GM12878 (cell line): ENCODE measurements at regions not wholly inside any gene's neighbourhood (a gene's known extent, or its start where the extent isn't known, plus 50 kb on each side); places are given as distances from the start of the nearest gene placed in this dataset.

Experiments used
- ATAC-seq: fragments of 200-7000 bp; cut with Tn5 transposase; 3 replicates; pipeline ENCODE4 v1.9.1; 2020; ENCODE audit warnings: mild to moderate bottlenecking, moderate library complexity
- BruUV-seq: library from RNA; stranded (reverse); fragments of 400-500 nt; replicated peaks from 2 replicates; lab custom pipeline; 2021; lab: Mats Ljungman, UMichigan
- CTCF ChIA-PET: fragments of 300-600 bp; sonication (Branson Sonifier 250); formaldehyde crosslinking; extraction: SDS; loops from one replicate; lab custom pipeline; 2021; ENCODE audit warnings: inconsistent platforms; lab: Yijun Ruan, JAX
- POLR2A ChIA-PET: fragments of 350-600 bp; formaldehyde crosslinking; extraction: SDS; loops from one replicate; lab custom pipeline; 2021; ENCODE audit warnings: inconsistent platforms; lab: Charles Lee
- RAD21 ChIA-PET: fragments of 300-600 bp; sonication (Branson Sonifier 250); formaldehyde crosslinking; loops from one replicate; lab custom pipeline; 2023; ENCODE audit warnings: antibody characterized with exemption; ENCODE audit not compliant: unreplicated experiment; lab: Charles Lee
- SMC1A ChIA-PET: fragments of 300-600 bp; sonication (Branson Sonifier 250); formaldehyde crosslinking; loops from one replicate; lab custom pipeline; 2023; ENCODE audit not compliant: unreplicated experiment, uncharacterized antibody; lab: Charles Lee
- DNase-seq: peaks from one replicate; pipeline ENCODE4 v3.0.0-alpha.2; 2011; ENCODE audit warnings: low read depth, low spot score
- FAIRE-seq: peaks from 3 replicates; lab custom pipeline; 2011; peaks lifted over from hg19 to GRCh38; lab: Jason Lieb, UNC
- H2AFZ ChIP-seq: 2 replicates; pipeline ENCODE4 v1.6.0; 2011; ENCODE audit warnings: low read depth, low read length, control low read depth; ENCODE audit not compliant: control insufficient read depth
- H3K27ac ChIP-seq: 2 replicates; pipeline ENCODE4 v1.5.1; 2011; ENCODE audit warnings: control low read depth; ENCODE audit not compliant: control insufficient read depth, insufficient read depth
- H3K27me3 ChIP-seq, 2 experiments: replicated peaks in 1 of 2; 2 replicates each; pipeline versions ENCODE4 v1.6.0 to v1.6.1; 2011; ENCODE audit warnings: low read length in 1 of 2; ENCODE audit not compliant: control insufficient read depth in 2 of 2, insufficient read depth in 2 of 2
- H3K36me3 ChIP-seq, 2 experiments: 2 replicates each; pipeline ENCODE4 v1.5.1; 2011; ENCODE audit warnings: low read length in 1 of 2; ENCODE audit not compliant: control insufficient read depth in 2 of 2, insufficient read depth in 2 of 2
- H3K4me1 ChIP-seq: 2 replicates; pipeline ENCODE4 v1.6.1; 2011; ENCODE audit warnings: mild to moderate bottlenecking, low read length, moderate library complexity, mixed read lengths; ENCODE audit not compliant: control insufficient read depth, insufficient read depth
- H3K4me2 ChIP-seq: 2 replicates; pipeline ENCODE4 v1.6.0; 2011; ENCODE audit warnings: control low read depth; ENCODE audit not compliant: control insufficient read depth, insufficient read depth
- H3K4me3 ChIP-seq: fragments of 200-600 bp; sonication (generic); 2 replicates; pipeline ENCODE4 v1.5.1; 2016
- H3K79me2 ChIP-seq: 2 replicates; pipeline ENCODE4 v1.6.0; 2011; ENCODE audit warnings: low read length; ENCODE audit not compliant: control insufficient read depth, insufficient read depth
- H3K9ac ChIP-seq: 2 replicates; pipeline ENCODE4 v1.8.0; 2011; ENCODE audit warnings: low read length, control low read depth, mixed read lengths; ENCODE audit not compliant: control insufficient read depth, insufficient read depth
- H3K9me3 ChIP-seq: replicated peaks from 3 replicates; pipeline ENCODE4 v1.5.1; 2011; ENCODE audit warnings: mild to moderate bottlenecking, low read length; ENCODE audit not compliant: control insufficient read depth, insufficient read depth
- H4K20me1 ChIP-seq: 2 replicates; pipeline ENCODE4 v1.6.0; 2011; ENCODE audit not compliant: control insufficient read depth, insufficient read depth
- ESRRA ChIP-seq: IDR thresholded peaks from 2 replicates; pipeline ENCODE4 v1.6.1; 2012; ENCODE audit warnings: mild to moderate bottlenecking, low read length, improper control_type of control experiment
- IKZF2 ChIP-seq, 2 experiments: fragments of 450-650 bp; IDR thresholded peaks; 2 replicates each; pipeline ENCODE4 v1.6.1; 2017; ENCODE audit warnings: mild to moderate bottlenecking in 2 of 2, moderate library complexity in 2 of 2
- NFYA ChIP-seq: IDR thresholded peaks from 2 replicates; pipeline ENCODE4 v1.6.1; 2011; ENCODE audit warnings: low read depth, mild to moderate bottlenecking, low read length, improper control_type of control experiment, borderline replicate concordance
- NR2C1 ChIP-seq: fragments of 450-650 bp; IDR thresholded peaks from 2 replicates; pipeline ENCODE4 v1.6.1; 2017; ENCODE audit warnings: antibody characterized with exemption, mild to moderate bottlenecking, moderate library complexity
- NR2F1 ChIP-seq: fragments of 450-650 bp; conservative IDR thresholded peaks from 2 replicates; pipeline ENCODE4 v1.6.1; 2017; ENCODE audit warnings: mild to moderate bottlenecking
- STAT3 ChIP-seq: IDR thresholded peaks from 2 replicates; pipeline ENCODE4 v1.6.1; 2011; ENCODE audit warnings: low read depth, low read length, improper control_type of control experiment
- TBL1XR1 ChIP-seq: IDR thresholded peaks from 2 replicates; pipeline ENCODE4 v1.6.1; 2012; ENCODE audit warnings: low read depth, low read length, improper control_type of control experiment
- WGBS: methylation state at CpG from one replicate; pipeline ENCODE4 v1.1.6; 2016; ENCODE audit warnings: low lambda C conversion rate; ENCODE audit not compliant: insufficient replicate concordance, insufficient coverage; ENCODE audit errors: missing lambda C conversion rate; 5-methylcytosine and 5-hydroxymethylcytosine counted together
- in situ Hi-C: fragments of 300-500 bp; cut with MboI; formaldehyde crosslinking; loops from 9 replicates; pipeline ENCODE4 v1.14.3; 2018; ENCODE audit warnings: mixed read lengths
- intact Hi-C: fragments of 100-400 bp; cut with micrococcal nuclease; formaldehyde crosslinking; loops from one replicate; pipeline ENCODE4 v1.14.2; 2022; ENCODE audit not compliant: unreplicated experiment
- TF ChIP-seq, protein P1 (sequence below): fragments of 450-650 bp; IDR thresholded peaks from 2 replicates; pipeline ENCODE4 v1.6.1; 2014; ENCODE audit warnings: mild to moderate bottlenecking
- TF ChIP-seq, protein P2 (sequence below): fragments of 450-650 bp; formaldehyde crosslinking; IDR thresholded peaks from 2 replicates; pipeline ENCODE4 v1.5.0; 2022; ENCODE audit warnings: mild to moderate bottlenecking, missing genetic modification characterization
- TF ChIP-seq, protein P3 (sequence below): fragments of 150-350 bp; IDR thresholded peaks from 2 replicates; pipeline ENCODE4 v1.6.1; 2016; ENCODE audit warnings: low read depth, low read length
- TF ChIP-seq, protein P4 (sequence below): fragments of 450-650 bp; IDR thresholded peaks from 2 replicates; pipeline ENCODE4 v1.6.1; 2017; ENCODE audit warnings: mild to moderate bottlenecking
- TF ChIP-seq, protein P5 (sequence below): fragments of 450-650 bp; IDR thresholded peaks from 2 replicates; pipeline ENCODE4 v1.6.1; 2018; ENCODE audit warnings: mild to moderate bottlenecking, low read depth, moderate library complexity; ENCODE audit not compliant: partially characterized antibody

DNA sequence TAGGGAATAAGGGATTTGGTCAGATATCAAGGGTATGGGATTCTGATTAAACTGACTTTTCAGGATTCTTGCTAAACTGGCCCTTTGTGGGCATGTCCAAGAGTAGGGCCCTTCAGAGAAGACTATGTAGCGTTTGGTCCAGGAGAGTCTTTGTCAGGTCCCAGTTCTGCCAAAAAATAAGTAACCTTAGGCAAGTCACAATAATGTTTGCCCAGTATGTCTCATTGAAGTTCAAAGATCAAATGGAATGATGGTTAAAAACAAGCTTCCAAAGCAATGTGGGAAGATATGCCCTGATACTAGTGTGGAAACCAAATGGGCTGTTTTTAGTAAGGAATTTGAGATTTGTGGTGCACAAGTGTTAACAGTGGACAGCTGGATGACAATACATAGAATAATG lies 454.4 kb downstream of the WDR72 start:
- intact Hi-C loops, result no loop called here
- CTCF ChIA-PET, result no interaction called here
- BruUV-seq, result no TSS peak
- TF ChIP-seq TBL1XR1, result no peak
- TF ChIP-seq, protein P1, sequence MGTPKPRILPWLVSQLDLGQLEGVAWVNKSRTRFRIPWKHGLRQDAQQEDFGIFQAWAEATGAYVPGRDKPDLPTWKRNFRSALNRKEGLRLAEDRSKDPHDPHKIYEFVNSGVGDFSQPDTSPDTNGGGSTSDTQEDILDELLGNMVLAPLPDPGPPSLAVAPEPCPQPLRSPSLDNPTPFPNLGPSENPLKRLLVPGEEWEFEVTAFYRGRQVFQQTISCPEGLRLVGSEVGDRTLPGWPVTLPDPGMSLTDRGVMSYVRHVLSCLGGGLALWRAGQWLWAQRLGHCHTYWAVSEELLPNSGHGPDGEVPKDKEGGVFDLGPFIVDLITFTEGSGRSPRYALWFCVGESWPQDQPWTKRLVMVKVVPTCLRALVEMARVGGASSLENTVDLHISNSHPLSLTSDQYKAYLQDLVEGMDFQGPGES, result no peak
- no peak for TF ChIP-seq IKZF2 (IDR thresholded peaks at IDR 0.05)
- TF ChIP-seq, protein P2, sequence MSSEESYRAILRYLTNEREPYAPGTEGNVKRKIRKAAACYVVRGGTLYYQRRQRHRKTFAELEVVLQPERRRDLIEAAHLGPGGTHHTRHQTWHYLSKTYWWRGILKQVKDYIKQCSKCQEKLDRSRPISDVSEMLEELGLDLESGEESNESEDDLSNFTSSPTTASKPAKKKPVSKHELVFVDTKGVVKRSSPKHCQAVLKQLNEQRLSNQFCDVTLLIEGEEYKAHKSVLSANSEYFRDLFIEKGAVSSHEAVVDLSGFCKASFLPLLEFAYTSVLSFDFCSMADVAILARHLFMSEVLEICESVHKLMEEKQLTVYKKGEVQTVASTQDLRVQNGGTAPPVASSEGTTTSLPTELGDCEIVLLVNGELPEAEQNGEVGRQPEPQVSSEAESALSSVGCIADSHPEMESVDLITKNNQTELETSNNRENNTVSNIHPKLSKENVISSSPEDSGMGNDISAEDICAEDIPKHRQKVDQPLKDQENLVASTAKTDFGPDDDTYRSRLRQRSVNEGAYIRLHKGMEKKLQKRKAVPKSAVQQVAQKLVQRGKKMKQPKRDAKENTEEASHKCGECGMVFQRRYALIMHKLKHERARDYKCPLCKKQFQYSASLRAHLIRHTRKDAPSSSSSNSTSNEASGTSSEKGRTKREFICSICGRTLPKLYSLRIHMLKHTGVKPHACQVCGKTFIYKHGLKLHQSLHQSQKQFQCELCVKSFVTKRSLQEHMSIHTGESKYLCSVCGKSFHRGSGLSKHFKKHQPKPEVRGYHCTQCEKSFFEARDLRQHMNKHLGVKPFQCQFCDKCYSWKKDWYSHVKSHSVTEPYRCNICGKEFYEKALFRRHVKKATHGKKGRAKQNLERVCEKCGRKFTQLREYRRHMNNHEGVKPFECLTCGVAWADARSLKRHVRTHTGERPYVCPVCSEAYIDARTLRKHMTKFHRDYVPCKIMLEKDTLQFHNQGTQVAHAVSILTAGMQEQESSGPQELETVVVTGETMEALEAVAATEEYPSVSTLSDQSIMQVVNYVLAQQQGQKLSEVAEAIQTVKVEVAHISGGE (CRISPR knock-in tag), result no peak
- no peak for TF ChIP-seq NR2F1
- TF ChIP-seq, protein P3, sequence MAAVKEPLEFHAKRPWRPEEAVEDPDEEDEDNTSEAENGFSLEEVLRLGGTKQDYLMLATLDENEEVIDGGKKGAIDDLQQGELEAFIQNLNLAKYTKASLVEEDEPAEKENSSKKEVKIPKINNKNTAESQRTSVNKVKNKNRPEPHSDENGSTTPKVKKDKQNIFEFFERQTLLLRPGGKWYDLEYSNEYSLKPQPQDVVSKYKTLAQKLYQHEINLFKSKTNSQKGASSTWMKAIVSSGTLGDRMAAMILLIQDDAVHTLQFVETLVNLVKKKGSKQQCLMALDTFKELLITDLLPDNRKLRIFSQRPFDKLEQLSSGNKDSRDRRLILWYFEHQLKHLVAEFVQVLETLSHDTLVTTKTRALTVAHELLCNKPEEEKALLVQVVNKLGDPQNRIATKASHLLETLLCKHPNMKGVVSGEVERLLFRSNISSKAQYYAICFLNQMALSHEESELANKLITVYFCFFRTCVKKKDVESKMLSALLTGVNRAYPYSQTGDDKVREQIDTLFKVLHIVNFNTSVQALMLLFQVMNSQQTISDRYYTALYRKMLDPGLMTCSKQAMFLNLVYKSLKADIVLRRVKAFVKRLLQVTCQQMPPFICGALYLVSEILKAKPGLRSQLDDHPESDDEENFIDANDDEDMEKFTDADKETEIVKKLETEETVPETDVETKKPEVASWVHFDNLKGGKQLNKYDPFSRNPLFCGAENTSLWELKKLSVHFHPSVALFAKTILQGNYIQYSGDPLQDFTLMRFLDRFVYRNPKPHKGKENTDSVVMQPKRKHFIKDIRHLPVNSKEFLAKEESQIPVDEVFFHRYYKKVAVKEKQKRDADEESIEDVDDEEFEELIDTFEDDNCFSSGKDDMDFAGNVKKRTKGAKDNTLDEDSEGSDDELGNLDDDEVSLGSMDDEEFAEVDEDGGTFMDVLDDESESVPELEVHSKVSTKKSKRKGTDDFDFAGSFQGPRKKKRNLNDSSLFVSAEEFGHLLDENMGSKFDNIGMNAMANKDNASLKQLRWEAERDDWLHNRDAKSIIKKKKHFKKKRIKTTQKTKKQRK, result no peak
- TF ChIP-seq, protein P4, sequence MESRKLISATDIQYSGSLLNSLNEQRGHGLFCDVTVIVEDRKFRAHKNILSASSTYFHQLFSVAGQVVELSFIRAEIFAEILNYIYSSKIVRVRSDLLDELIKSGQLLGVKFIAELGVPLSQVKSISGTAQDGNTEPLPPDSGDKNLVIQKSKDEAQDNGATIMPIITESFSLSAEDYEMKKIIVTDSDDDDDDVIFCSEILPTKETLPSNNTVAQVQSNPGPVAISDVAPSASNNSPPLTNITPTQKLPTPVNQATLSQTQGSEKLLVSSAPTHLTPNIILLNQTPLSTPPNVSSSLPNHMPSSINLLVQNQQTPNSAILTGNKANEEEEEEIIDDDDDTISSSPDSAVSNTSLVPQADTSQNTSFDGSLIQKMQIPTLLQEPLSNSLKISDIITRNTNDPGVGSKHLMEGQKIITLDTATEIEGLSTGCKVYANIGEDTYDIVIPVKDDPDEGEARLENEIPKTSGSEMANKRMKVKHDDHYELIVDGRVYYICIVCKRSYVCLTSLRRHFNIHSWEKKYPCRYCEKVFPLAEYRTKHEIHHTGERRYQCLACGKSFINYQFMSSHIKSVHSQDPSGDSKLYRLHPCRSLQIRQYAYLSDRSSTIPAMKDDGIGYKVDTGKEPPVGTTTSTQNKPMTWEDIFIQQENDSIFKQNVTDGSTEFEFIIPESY, result no peak
- TF ChIP-seq STAT3, result no peak
- TF ChIP-seq NR2C1, result no peak
- TF ChIP-seq ESRRA, result no peak
- TF ChIP-seq NFYA, result no peak
- TF ChIP-seq, protein P5, sequence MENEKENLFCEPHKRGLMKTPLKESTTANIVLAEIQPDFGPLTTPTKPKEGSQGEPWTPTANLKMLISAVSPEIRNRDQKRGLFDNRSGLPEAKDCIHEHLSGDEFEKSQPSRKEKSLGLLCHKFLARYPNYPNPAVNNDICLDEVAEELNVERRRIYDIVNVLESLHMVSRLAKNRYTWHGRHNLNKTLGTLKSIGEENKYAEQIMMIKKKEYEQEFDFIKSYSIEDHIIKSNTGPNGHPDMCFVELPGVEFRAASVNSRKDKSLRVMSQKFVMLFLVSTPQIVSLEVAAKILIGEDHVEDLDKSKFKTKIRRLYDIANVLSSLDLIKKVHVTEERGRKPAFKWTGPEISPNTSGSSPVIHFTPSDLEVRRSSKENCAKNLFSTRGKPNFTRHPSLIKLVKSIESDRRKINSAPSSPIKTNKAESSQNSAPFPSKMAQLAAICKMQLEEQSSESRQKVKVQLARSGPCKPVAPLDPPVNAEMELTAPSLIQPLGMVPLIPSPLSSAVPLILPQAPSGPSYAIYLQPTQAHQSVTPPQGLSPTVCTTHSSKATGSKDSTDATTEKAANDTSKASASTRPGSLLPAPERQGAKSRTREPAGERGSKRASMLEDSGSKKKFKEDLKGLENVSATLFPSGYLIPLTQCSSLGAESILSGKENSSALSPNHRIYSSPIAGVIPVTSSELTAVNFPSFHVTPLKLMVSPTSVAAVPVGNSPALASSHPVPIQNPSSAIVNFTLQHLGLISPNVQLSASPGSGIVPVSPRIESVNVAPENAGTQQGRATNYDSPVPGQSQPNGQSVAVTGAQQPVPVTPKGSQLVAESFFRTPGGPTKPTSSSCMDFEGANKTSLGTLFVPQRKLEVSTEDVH, result no peak

More for the DNA sequence above, 454.4 kb downstream of the WDR72 start:
- Histone ChIP-seq H2AFZ (no peak overlapping the region), H3K9ac (no peak overlapping the region), H3K27me3 (no peaks in the 10 kb centered on the region), H4K20me1 (no peaks in the 10 kb centered on the region), H3K36me3 (no peaks in the 10 kb centered on the region), H3K4me3 (no peak overlapping the region), H3K4me1 (no peaks in the 10 kb centered on the region), H3K4me2 (no peak overlapping the region), H3K9me3 (no peaks in the 10 kb centered on the region), H3K79me2 (no peaks in the 10 kb centered on the region), H3K27ac (no peak overlapping the region)
- ChIA-PET SMC1A (no interaction called here), POLR2A (no interaction called here), RAD21 (no interaction called here)
- DNase-seq (no peak), FAIRE-seq (no peak), ATAC-seq (no peak)
- in situ Hi-C loops, result no loop called here
- 33% methylated on average over 1 of the region's 1 CpG for WGBS
